ENCODE measurements at regions not wholly inside any gene's neighbourhood (a gene's known extent, or its start where the extent isn't known, plus 50 kb on each side); places are given as distances from the start of the nearest gene placed in this dataset.

DNA sequence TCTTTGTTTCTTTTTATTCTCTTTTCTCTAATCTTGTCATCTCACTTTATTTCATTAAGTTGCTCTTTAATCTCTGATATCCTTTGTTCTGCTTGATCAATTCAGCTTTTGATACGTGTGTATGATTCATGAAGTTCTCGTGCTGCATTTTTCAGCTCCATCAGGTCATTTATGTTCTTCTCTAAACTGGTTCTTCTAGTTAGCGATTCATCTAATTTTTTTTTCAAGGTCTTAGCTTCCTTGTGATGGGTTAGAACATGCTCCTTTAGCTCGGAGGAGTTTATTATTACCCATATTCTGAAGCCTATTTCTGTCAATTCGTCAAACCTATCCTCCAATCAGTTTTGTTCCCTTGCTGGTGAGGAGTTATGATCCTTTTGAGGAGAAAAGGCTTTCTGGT lies 1045.0 kb upstream of the ADGRL3 start:
- TF ChIP-seq, protein P1, sequence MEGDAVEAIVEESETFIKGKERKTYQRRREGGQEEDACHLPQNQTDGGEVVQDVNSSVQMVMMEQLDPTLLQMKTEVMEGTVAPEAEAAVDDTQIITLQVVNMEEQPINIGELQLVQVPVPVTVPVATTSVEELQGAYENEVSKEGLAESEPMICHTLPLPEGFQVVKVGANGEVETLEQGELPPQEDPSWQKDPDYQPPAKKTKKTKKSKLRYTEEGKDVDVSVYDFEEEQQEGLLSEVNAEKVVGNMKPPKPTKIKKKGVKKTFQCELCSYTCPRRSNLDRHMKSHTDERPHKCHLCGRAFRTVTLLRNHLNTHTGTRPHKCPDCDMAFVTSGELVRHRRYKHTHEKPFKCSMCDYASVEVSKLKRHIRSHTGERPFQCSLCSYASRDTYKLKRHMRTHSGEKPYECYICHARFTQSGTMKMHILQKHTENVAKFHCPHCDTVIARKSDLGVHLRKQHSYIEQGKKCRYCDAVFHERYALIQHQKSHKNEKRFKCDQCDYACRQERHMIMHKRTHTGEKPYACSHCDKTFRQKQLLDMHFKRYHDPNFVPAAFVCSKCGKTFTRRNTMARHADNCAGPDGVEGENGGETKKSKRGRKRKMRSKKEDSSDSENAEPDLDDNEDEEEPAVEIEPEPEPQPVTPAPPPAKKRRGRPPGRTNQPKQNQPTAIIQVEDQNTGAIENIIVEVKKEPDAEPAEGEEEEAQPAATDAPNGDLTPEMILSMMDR (IDR thresholded peaks at IDR 0.05; ENCODE audit: poor library complexity) = no peak
- TF ChIP-seq EZH2phosphoT487 (IDR thresholded peaks at IDR 0.05; ENCODE audit: low read depth, severe bottlenecking, unreplicated experiment) = no peak

All from hepatocyte (in vitro differentiated cells).